ENCODE measurements at regions not wholly inside any gene's neighbourhood (a gene's known extent, or its start where the extent isn't known, plus 50 kb on each side); places are given as distances from the start of the nearest gene placed in this dataset.

DNA sequence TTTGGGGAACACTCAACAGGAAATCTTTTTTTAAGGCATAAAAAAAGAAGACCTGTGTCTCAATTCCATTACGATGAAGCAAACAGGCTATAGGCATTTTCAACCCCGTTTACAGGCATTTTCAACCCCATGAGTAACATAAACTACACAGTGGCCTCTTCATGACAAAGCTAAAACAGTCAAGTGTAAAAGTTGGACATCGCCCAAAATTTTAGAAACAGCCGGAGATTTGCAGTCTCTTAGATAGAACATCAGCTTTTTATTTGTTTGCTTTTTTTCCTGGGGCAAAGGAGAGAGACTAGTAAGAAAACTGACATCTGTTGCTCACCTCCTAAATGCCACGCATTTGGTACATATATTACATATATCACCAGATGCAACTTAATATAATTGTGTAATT is 173.7 kb downstream of the CMPK2 start:
- no peaks in the 10 kb centered on the region for H3K27me3 Mint-ChIP-seq (ENCODE audit: low read depth)
- TF ChIP-seq, protein P1, sequence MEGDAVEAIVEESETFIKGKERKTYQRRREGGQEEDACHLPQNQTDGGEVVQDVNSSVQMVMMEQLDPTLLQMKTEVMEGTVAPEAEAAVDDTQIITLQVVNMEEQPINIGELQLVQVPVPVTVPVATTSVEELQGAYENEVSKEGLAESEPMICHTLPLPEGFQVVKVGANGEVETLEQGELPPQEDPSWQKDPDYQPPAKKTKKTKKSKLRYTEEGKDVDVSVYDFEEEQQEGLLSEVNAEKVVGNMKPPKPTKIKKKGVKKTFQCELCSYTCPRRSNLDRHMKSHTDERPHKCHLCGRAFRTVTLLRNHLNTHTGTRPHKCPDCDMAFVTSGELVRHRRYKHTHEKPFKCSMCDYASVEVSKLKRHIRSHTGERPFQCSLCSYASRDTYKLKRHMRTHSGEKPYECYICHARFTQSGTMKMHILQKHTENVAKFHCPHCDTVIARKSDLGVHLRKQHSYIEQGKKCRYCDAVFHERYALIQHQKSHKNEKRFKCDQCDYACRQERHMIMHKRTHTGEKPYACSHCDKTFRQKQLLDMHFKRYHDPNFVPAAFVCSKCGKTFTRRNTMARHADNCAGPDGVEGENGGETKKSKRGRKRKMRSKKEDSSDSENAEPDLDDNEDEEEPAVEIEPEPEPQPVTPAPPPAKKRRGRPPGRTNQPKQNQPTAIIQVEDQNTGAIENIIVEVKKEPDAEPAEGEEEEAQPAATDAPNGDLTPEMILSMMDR (IDR thresholded peaks at IDR 0.05) = no peak
- peaks cover 9% of the 10 kb centered on the region for H3K4me1 Mint-ChIP-seq (ENCODE audit: low read depth)
- no peaks in the 10 kb centered on the region for H3K36me3 Mint-ChIP-seq (ENCODE audit: low read depth)
- no peak overlapping the region for H3K4me3 Mint-ChIP-seq (ENCODE audit: unreplicated experiment)
- peaks cover 8% of the 10 kb centered on the region for H3K9me3 Mint-ChIP-seq (ENCODE audit: low read depth)
- H3K27ac Mint-ChIP-seq (ENCODE audit: unreplicated experiment) = no peak overlapping the region
- DNase-seq (ENCODE audit: low spot score) = no peak

DNA sequence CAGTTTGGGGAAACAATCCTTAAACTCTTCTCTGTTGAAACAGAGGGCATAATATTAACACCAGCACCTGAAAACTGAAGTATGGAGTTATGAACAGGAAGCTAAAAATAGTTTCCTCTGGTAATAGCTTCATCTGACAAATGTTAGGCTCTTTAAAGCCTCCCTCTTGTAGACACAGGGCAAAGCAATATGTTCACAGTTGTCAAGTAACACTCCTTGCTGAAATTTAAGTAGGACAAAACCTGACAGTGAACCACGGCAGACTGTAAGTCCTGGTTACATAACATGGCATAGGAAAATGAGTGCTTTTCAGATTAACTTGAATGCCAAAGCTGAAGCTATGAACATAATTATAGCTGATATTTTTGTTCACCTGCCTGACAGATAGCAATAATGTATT is 172.9 kb downstream of the CMPK2 start:
- no peaks in the 10 kb centered on the region for H3K27me3 Mint-ChIP-seq (ENCODE audit: low read depth)
- TF ChIP-seq, protein P1 (IDR thresholded peaks at IDR 0.05) = no peak
- DNase-seq (ENCODE audit: low spot score) = no peak
- H3K9me3 Mint-ChIP-seq (ENCODE audit: low read depth) = peaks cover 6% of the 10 kb centered on the region
- no peak overlapping the region for H3K27ac Mint-ChIP-seq (ENCODE audit: unreplicated experiment)
- no peaks in the 10 kb centered on the region for H3K36me3 Mint-ChIP-seq (ENCODE audit: low read depth)
- peaks cover 9% of the 10 kb centered on the region for H3K4me1 Mint-ChIP-seq (ENCODE audit: low read depth)
- no peak overlapping the region for H3K4me3 Mint-ChIP-seq (ENCODE audit: unreplicated experiment)

DNA sequence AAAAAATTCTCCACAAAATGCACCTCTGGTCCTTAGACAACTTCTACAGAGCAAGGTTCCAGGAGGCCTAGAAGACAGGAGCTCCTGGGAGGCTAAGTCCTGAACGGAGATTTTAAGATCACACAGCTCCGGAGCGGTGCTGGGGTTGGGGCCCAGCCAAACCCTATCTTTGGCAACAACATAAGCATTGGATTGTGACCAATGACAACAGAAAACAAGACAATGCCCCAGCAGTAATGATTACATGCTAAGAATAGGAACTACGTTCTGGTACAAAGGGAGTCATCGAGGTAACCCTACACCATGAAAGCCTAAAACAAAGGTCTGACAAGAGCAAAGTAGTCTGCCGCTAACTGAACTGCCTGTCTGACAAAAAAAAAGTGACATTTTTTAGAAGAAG is 171.2 kb downstream of the CMPK2 start:
- no peak for DNase-seq (ENCODE audit: low spot score)
- TF ChIP-seq, protein P1 (IDR thresholded peaks at IDR 0.05) = no peak
- no peak overlapping the region for H3K4me3 Mint-ChIP-seq (ENCODE audit: unreplicated experiment)
- no peaks in the 10 kb centered on the region for H3K27me3 Mint-ChIP-seq (ENCODE audit: low read depth)
- H3K27ac Mint-ChIP-seq (ENCODE audit: unreplicated experiment) = no peak overlapping the region
- H3K36me3 Mint-ChIP-seq (ENCODE audit: low read depth) = no peaks in the 10 kb centered on the region
- no peaks in the 10 kb centered on the region for H3K9me3 Mint-ChIP-seq (ENCODE audit: low read depth)
- H3K4me1 Mint-ChIP-seq (ENCODE audit: low read depth) = peaks cover 9% of the 10 kb centered on the region

DNA sequence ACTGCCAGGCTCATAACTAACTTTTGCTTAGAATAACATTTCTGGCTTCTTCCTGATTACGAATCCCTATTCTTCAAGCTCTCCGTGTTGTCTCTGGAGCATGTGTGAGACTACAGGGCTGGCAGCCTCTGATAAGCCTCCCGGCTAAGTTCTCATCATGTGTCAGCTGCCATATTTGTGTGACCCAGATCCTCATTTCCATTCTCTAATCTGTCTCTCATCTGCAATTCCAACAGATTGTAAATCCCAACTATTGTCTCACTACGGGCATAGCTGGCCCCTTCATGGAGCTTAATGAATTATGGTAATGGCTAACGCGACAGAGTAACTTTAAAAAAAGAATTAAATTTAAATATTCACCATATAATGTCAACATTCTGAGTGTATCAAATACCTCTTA is 165.4 kb downstream of the CMPK2 start:
- DNase-seq (ENCODE audit: low spot score) = no peak
- peaks cover 2% of the 10 kb centered on the region for H3K36me3 Mint-ChIP-seq (ENCODE audit: low read depth)
- H3K9me3 Mint-ChIP-seq (ENCODE audit: low read depth) = peaks cover 24% of the 10 kb centered on the region
- H3K27me3 Mint-ChIP-seq (ENCODE audit: low read depth) = no peaks in the 10 kb centered on the region
- no peaks in the 10 kb centered on the region for H3K4me1 Mint-ChIP-seq (ENCODE audit: low read depth)
- no peak overlapping the region for H3K4me3 Mint-ChIP-seq (ENCODE audit: unreplicated experiment)
- H3K27ac Mint-ChIP-seq (ENCODE audit: unreplicated experiment) = no peak overlapping the region
- TF ChIP-seq, protein P1 (IDR thresholded peaks at IDR 0.05) = no peak

DNA sequence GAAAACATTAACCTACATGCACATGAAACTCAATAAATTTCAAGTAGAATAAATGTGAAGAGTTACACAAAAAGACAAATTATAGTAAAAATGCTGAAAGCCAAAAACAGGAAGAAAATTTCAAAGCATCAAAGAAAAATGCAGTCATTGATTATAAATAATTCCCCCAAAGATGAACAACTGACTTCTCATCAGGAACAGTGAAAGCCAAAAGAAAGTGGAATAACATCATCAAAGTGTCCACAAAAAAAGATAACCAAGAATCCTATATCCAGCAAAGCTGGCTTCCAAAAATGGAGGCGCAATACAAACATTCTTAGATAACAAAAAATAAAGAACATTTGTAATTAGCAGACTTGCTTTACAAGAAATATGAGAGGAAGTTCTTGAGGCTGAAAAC is 161.6 kb downstream of the CMPK2 start:
- Mint-ChIP-seq H3K27me3 (ENCODE audit: low read depth) (no peaks in the 10 kb centered on the region), H3K36me3 (ENCODE audit: low read depth) (peaks cover 2% of the 10 kb centered on the region), H3K4me3 (ENCODE audit: unreplicated experiment) (no peak overlapping the region), H3K9me3 (ENCODE audit: low read depth) (peaks cover 35% of the 10 kb centered on the region), H3K4me1 (ENCODE audit: low read depth) (no peaks in the 10 kb centered on the region), H3K27ac (ENCODE audit: unreplicated experiment) (no peak overlapping the region)
- TF ChIP-seq, protein P1 (IDR thresholded peaks at IDR 0.05) = no peak
- no peak for DNase-seq (ENCODE audit: low spot score)

Data from chondrocyte (in vitro differentiated cells).